HepG2 (cell line): ENCODE measurements at regions not wholly inside any gene's neighbourhood (a gene's known extent, or its start where the extent isn't known, plus 50 kb on each side); places are given as distances from the start of the nearest gene placed in this dataset.

Experiments used
- ATAC-seq: fragments of 200-7000 bp; cut with Tn5 transposase; 3 replicates; pipeline ENCODE4 v1.9.1; 2020; ENCODE audit warnings: mild to moderate bottlenecking, moderate library complexity
- BruUV-seq: library from RNA; stranded (reverse); fragments of 400-500 nt; replicated peaks from 2 replicates; lab custom pipeline; 2021; lab: Mats Ljungman, UMichigan
- CTCF ChIA-PET: fragments of 300-600 bp; formaldehyde crosslinking; extraction: SDS; loops from one replicate; lab custom pipeline; 2021; ENCODE audit warnings: low total read pairs, inconsistent platforms, low intra/inter-chr PET ratio; lab: Yijun Ruan, JAX
- POLR2A ChIA-PET: fragments of 350-600 bp; sonication (Branson Sonifier 250); formaldehyde crosslinking; loops from one replicate; lab custom pipeline; 2020; ENCODE audit warnings: antibody characterized with exemption, inconsistent platforms; lab: Yijun Ruan, JAX
- DNase-seq: peaks from one replicate; pipeline ENCODE4 v3.0.0-alpha.2; 2015; ENCODE audit warnings: low spot score
- FAIRE-seq: peaks from 3 replicates; lab custom pipeline; 2011; peaks lifted over from hg19 to GRCh38; lab: Jason Lieb, UNC
- H2AFZ ChIP-seq: one replicate; pipeline ENCODE4 v1.6.1; 2011; ENCODE audit warnings: low read length, inconsistent platforms
- H3K27ac ChIP-seq: fragments of 300-600 bp; 3 replicates; pipeline ENCODE4 v1.8.0; 2011; ENCODE audit warnings: mixed run types, mild to moderate bottlenecking, mixed read lengths, low read length, inconsistent platforms; ENCODE audit not compliant: insufficient read depth; ENCODE audit errors: extremely low read length
- H3K27me3 ChIP-seq, 2 experiments: fragments of 200-600 bp in 1 of 2; 2 replicates in 1 of 2; 3 replicates in 1 of 2; pipeline versions ENCODE4 v1.6.0 to v1.8.0; 2011; ENCODE audit warnings: low read length in 2 of 2, mild to moderate bottlenecking in 2 of 2, moderate library complexity in 2 of 2, inconsistent platforms in 1 of 2; ENCODE audit not compliant: insufficient read depth in 2 of 2, control insufficient read depth in 1 of 2
- H3K36me3 ChIP-seq, 2 experiments: fragments of 200-600 bp in 1 of 2; replicated peaks in 1 of 2; 2 replicates in 1 of 2; 3 replicates in 1 of 2; pipeline versions ENCODE4 v1.5.1 to v1.8.0; 2011; ENCODE audit warnings: low read length in 2 of 2, inconsistent platforms in 1 of 2; ENCODE audit not compliant: insufficient read depth in 2 of 2, control insufficient read depth in 1 of 2
- H3K4me1 ChIP-seq: 2 replicates; pipeline ENCODE4 v1.5.1; 2012; ENCODE audit warnings: low read length, inconsistent platforms; ENCODE audit not compliant: insufficient read depth
- H3K4me2 ChIP-seq: 2 replicates; pipeline ENCODE4 v1.6.0; 2011; ENCODE audit warnings: low read depth, low read length, inconsistent platforms
- H3K4me3 ChIP-seq, 3 experiments: fragments of 200-600 bp in 1 of 3; sonication (generic), shearing (Covaris generic) in 1 of 3; replicated peaks in 1 of 3; 2 replicates each; pipeline ENCODE4 v1.5.1; 2011 to 2016; ENCODE audit warnings: low read length in 3 of 3, inconsistent platforms in 2 of 3, low read depth in 2 of 3, mild to moderate bottlenecking in 2 of 3, control low read depth in 1 of 3, mixed read lengths in 1 of 3; ENCODE audit not compliant: insufficient read depth in 1 of 3
- H3K79me2 ChIP-seq: one replicate; pipeline ENCODE4 v1.6.1; 2011; ENCODE audit warnings: low read length, inconsistent platforms; ENCODE audit not compliant: insufficient read depth
- H3K9ac ChIP-seq: 2 replicates; pipeline ENCODE4 v1.6.0; 2011; ENCODE audit warnings: mild to moderate bottlenecking, low read depth, low read length, inconsistent platforms; ENCODE audit not compliant: insufficient read depth
- H3K9me3 ChIP-seq: 2 replicates; pipeline ENCODE4 v1.5.1; 2012; ENCODE audit warnings: mild to moderate bottlenecking, low read length
- H4K20me1 ChIP-seq: 2 replicates; pipeline ENCODE4 v1.6.0; 2011; ENCODE audit warnings: inconsistent platforms, mild to moderate bottlenecking, low read length, moderate library complexity; ENCODE audit not compliant: insufficient read depth
- CEBPB ChIP-seq: IDR thresholded peaks from 2 replicates; pipeline ENCODE4 v1.6.1; 2011; ENCODE audit warnings: low read depth, low read length, improper control_type of control experiment, borderline replicate concordance
- FOXC1 ChIP-seq: sonication (generic); formaldehyde crosslinking; IDR thresholded peaks from 2 replicates; pipeline ENCODE4 v1.8.0; 2022; ENCODE audit warnings: mild to moderate bottlenecking, missing genetic modification reagents, borderline replicate concordance
- GATAD1 ChIP-seq: IDR thresholded peaks from 2 replicates; pipeline ENCODE4 v1.6.1; 2016; ENCODE audit warnings: missing genetic modification reagents, missing compliant biosample characterization
- HNF4A ChIP-seq: sonication (generic); formaldehyde crosslinking; IDR thresholded peaks from 2 replicates; pipeline ENCODE4 v1.4.0; 2020; ENCODE audit warnings: missing genetic modification reagents
- HNRNPK ChIP-seq: fragments of 200-400 bp; formaldehyde crosslinking; IDR thresholded peaks from 2 replicates; pipeline ENCODE4 v1.6.1; 2018; ENCODE audit warnings: low read length, low read depth, moderate library complexity, mild to moderate bottlenecking; ENCODE audit not compliant: poor library complexity, severe bottlenecking
- HNRNPL ChIP-seq: fragments of 200-400 bp; formaldehyde crosslinking; IDR thresholded peaks from 2 replicates; pipeline ENCODE4 v1.6.1; 2017; ENCODE audit warnings: mild to moderate bottlenecking, low read depth, low read length
- IRX3 ChIP-seq: sonication (generic); formaldehyde crosslinking; IDR thresholded peaks from 2 replicates; pipeline ENCODE4 v1.8.1; 2023; ENCODE audit warnings: mild to moderate bottlenecking, low read depth, missing genetic modification reagents, borderline replicate concordance
- MAFG ChIP-seq: sonication (generic); formaldehyde crosslinking; IDR thresholded peaks from 2 replicates; pipeline ENCODE4 v1.5.1; 2020; ENCODE audit warnings: mild to moderate bottlenecking, missing genetic modification reagents
- MXD4 ChIP-seq: IDR thresholded peaks from 2 replicates; pipeline ENCODE4 v1.6.1; 2016; ENCODE audit warnings: mild to moderate bottlenecking, missing biosample characterization, missing genetic modification reagents
- NFATC3 ChIP-seq: sonication (generic); formaldehyde crosslinking; IDR thresholded peaks from 2 replicates; pipeline ENCODE4 v1.5.1; 2020; ENCODE audit warnings: mild to moderate bottlenecking, missing genetic modification reagents
- NR2F6 ChIP-seq, 2 experiments: IDR thresholded peaks; 2 replicates each; pipeline ENCODE4 v1.6.1; 2016; ENCODE audit warnings: antibody characterized with exemption in 1 of 2, mild to moderate bottlenecking in 1 of 2
- PAXIP1 ChIP-seq: sonication (generic); formaldehyde crosslinking; conservative IDR thresholded peaks from 2 replicates; pipeline ENCODE4 v1.4.0; 2020; ENCODE audit warnings: mild to moderate bottlenecking, missing genetic modification reagents, moderate library complexity
- PITX1 ChIP-seq: sonication (generic); formaldehyde crosslinking; IDR thresholded peaks from 2 replicates; pipeline ENCODE4 v1.5.1; 2020; ENCODE audit warnings: mild to moderate bottlenecking, missing genetic modification reagents
- SIX1 ChIP-seq: sonication (generic); formaldehyde crosslinking; IDR thresholded peaks from 2 replicates; pipeline ENCODE4 v1.4.0; 2020; ENCODE audit warnings: missing genetic modification reagents, borderline replicate concordance
- TFE3 ChIP-seq: IDR thresholded peaks from 2 replicates; pipeline ENCODE4 v1.6.1; 2016
- ZNF335 ChIP-seq: sonication (generic); formaldehyde crosslinking; IDR thresholded peaks from 2 replicates; pipeline ENCODE4 v1.4.0; 2020; ENCODE audit warnings: missing genetic modification reagents
- WGBS: methylation state at CpG from one replicate; pipeline ENCODE4 v1.1.6; 2017; ENCODE audit warnings: low lambda C conversion rate; 5-methylcytosine and 5-hydroxymethylcytosine counted together
- in situ Hi-C: cut with HindIII; loops from 2 replicates; pipeline ENCODE4 v1.10.0; 2017; ENCODE audit warnings: low pct_unique_long_range_greater_than_20kb; ENCODE audit not compliant: extremely low pct_ligation_motif_present
- intact Hi-C: fragments of 100-400 bp; cut with micrococcal nuclease; formaldehyde crosslinking; loops from one replicate; pipeline ENCODE4 v1.10.0; 2022; ENCODE audit not compliant: unreplicated experiment
- TF ChIP-seq, protein P1 (sequence below): sonication (generic); formaldehyde crosslinking; IDR thresholded peaks from 2 replicates; pipeline ENCODE4 v1.4.0; 2020; ENCODE audit warnings: missing genetic modification reagents
- TF ChIP-seq, protein P2 (sequence below): sonication (generic); formaldehyde crosslinking; IDR thresholded peaks from 2 replicates; pipeline ENCODE4 v1.8.0; 2022; ENCODE audit warnings: mild to moderate bottlenecking, missing genetic modification reagents, moderate library complexity

DNA sequence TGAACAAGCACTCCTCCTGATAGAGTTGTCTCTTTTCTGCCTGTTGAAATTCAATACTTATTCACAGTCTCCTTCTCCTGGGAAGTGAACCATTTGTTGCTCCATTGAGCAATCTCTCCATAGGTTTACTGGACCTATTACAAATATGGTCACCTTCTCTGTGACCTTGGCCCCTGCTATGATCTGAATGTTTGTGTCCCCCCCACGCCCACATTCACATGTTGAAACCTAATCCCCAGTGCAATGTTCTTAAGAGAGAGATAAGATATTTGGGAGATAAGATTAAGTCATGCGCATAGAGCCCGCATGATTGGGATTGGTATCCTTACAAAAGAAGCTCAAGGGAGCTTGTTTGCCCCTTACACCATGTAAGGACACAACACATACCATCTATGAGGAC is 54.1 kb upstream of the GABRE start:
- Histone ChIP-seq H3K9ac (no peak overlapping the region), H3K27me3 (no peaks in the 10 kb centered on the region), H3K4me1 (no peaks in the 10 kb centered on the region), H4K20me1 (no peaks in the 10 kb centered on the region), H3K27ac (no peak overlapping the region), H3K9me3 (no peaks in the 10 kb centered on the region), H2AFZ (no peak overlapping the region), H3K4me3 (no peak overlapping the region), H3K4me2 (no peak overlapping the region), H3K79me2 (no peaks in the 10 kb centered on the region), H3K36me3 (no peaks in the 10 kb centered on the region)
- ChIA-PET POLR2A (interaction anchor here (0.6 kb wide), 1 partner anchor 11 kb away, joined by 3 read pairs; no protein-coding TSS in a partner anchor), CTCF (no interaction called here)
- DNase-seq (peak; percentile 25), FAIRE-seq (peak; percentile 49), ATAC-seq (no peak)
- intact Hi-C loops (no loop called here), in situ Hi-C loops (no loop called here)
- no TSS peak for BruUV-seq
- WGBS, result 11% methylated on average over 1 of the region's 3 CpGs
- TF ChIP-seq, protein P1, sequence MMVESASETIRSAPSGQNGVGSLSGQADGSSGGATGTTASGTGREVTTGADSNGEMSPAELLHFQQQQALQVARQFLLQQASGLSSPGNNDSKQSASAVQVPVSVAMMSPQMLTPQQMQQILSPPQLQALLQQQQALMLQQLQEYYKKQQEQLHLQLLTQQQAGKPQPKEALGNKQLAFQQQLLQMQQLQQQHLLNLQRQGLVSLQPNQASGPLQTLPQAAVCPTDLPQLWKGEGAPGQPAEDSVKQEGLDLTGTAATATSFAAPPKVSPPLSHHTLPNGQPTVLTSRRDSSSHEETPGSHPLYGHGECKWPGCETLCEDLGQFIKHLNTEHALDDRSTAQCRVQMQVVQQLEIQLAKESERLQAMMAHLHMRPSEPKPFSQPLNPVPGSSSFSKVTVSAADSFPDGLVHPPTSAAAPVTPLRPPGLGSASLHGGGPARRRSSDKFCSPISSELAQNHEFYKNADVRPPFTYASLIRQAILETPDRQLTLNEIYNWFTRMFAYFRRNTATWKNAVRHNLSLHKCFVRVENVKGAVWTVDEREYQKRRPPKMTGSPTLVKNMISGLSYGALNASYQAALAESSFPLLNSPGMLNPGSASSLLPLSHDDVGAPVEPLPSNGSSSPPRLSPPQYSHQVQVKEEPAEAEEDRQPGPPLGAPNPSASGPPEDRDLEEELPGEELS (CRISPR knock-in tag), result no peak
- TF ChIP-seq CEBPB (peak; percentile 26; the same call in 1 of the 2 replicates), IRX3 (CRISPR knock-in tag) (no peak), HNRNPK (no peak), MXD4 (no peak), NR2F6 (IDR thresholded peaks at IDR 0.05) (peak; percentile 33; the same call in 1 of the 2 replicates), NR2F6 (CRISPR knock-in tag; IDR thresholded peaks at IDR 0.05) (no peak), GATAD1 (CRISPR knock-in tag) (no peak), PITX1 (no peak), HNF4A (peak; percentile 33; the same call in 1 of the 2 replicates), FOXC1 (no peak), TFE3 (CRISPR knock-in tag) (no peak), NFATC3 (CRISPR knock-in tag) (no peak), MAFG (CRISPR knock-in tag) (no peak), HNRNPL (no peak), SIX1 (0 out of 2 replicates have a peak, but pooled peaks have one; percentile 38), ZNF335 (no peak), PAXIP1 (CRISPR knock-in tag) (no peak)
- TF ChIP-seq, protein P2, sequence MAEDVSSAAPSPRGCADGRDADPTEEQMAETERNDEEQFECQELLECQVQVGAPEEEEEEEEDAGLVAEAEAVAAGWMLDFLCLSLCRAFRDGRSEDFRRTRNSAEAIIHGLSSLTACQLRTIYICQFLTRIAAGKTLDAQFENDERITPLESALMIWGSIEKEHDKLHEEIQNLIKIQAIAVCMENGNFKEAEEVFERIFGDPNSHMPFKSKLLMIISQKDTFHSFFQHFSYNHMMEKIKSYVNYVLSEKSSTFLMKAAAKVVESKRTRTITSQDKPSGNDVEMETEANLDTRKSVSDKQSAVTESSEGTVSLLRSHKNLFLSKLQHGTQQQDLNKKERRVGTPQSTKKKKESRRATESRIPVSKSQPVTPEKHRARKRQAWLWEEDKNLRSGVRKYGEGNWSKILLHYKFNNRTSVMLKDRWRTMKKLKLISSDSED (CRISPR knock-in tag), result no peak
